GM21723 (cell line): ENCODE measurements at regions not wholly inside any gene's neighbourhood (a gene's known extent, or its start where the extent isn't known, plus 50 kb on each side); places are given as distances from the start of the nearest gene placed in this dataset.

Experiments used
- ATAC-seq: cut with Tn5 transposase; IDR thresholded peaks from one replicate; pipeline ENCODE4 v1.9.1; 2021; ENCODE audit warnings: mild to moderate bottlenecking, moderate library complexity; ENCODE audit not compliant: unreplicated experiment

DNA sequence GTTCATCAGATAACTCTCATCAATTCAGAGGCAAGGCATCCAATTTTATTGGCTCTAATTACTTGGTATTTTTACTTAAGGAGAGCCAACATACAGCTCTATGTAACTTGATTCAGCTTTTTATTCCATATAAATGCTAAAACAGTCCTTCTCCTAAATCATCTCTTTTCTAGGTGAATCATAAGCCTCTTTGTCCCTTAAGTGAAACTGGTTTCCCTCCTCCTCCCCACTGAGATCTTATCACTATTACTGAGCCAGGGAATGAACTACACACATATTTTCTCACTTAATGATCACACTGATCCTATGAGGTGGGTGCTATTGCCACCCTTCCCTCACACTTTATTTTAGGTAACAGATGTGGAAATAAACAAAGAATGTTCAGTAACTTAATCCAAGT, 1143.8 kb downstream of the MAT2B start:
- no peak for ATAC-seq

DNA sequence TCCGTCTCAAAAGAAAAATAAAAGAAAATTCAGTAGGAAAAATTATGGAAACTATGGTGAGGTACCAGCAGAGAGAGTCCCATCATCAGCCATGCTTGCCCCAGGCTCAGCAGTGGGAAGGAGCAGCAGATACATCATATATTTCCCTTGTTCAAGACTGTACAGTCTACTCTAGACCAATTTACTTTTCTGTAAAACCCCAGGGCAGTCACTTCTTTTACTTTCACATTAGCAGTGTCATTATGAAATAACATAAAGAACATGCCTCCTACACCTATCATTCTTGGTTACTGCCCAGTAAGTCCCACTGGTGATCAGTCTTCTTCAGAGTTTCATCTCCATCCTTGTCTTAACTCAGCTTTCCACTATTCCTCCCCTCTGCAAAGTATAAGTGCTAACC, 1145.0 kb downstream of the MAT2B start:
- no peak for ATAC-seq

DNA sequence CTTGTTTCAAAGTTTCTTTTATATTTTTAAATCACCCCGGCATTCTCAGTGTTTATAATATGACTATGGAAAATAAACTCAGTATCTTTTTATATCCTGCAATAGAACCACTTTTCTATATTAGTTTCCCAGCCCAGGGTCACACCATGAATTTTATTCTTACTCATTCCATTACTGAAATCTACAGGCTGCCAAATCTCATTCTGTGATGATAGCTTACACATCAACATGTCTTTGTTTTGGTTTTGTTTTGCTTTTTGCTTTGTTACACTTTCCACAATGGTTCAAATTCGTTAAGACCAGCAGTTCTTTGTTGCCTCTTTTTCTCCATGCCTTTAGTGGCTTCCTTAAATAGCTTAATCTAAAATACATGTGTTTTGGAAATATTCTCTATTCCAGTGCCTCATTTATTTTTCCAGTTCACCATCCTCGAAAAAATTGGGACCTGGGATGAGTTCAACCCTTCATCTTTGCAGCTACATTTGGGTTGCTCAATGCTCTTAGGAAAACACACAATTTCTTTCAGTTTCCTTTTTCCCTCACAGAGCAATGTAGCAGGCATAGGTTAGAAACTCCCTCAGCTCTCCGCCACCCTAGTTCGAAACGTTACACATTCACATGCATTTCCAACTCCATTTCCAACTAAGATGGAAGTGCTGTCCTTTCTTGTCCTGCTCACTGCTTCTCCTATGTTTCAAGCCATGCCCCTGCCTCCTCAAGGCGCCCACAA, 1146.3 kb downstream of the MAT2B start:
- no peak for ATAC-seq

DNA sequence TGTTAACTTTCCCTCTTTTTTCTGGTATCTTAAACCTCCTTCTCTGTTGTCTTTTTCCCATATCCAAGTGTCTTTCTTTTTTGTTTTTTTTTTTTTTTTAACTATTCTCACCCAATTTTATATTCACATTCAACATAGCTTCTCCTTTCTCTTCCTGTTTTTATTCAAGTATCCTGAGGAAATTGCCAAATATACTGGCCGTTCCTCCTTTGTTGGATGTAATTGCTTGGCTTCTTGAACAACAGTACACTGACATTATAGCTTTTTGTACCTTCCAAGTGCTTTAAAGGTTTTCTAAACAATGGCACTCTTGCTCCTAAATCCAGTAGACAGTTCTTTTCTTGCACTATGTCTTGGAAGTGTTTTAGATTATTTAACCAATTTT, 1146.8 kb downstream of the MAT2B start:
- no peak for ATAC-seq

DNA sequence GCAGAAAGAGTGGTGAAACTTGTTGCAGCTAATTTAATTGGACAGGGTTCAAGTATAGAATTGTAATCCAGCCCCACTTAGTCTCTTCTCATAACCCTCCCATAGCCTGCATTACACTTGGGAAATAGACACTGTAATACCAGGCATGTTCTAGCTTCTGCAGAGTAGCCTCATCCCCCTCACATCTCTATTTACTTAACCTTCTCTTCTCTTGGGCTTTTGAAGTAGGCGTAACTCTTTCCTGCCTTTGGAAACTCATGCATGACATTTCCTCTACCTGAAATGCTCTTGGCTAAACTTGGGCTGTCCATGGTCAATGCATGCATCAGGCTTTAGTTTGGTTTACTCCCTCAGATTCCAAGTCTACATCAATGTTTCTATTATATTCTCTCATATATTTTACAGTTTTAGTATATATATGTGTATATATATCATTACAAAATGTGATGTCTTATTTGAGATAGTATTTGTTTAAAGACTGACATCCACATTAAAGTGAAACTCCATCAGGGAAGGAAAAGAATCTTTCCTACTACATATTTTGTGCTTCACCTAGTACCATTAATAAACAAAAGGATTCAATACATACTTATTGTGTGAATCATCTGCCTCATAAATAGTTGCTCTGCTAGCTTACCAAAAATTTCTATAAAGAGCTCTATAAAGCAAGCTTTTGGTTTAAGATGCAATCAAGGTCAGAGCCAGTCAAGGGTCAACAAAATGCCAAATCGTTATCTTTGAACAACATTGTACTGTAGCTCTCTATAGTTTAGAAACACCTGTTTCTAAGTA, 1158.0 kb downstream of the MAT2B start:
- ATAC-seq, result no peak

DNA sequence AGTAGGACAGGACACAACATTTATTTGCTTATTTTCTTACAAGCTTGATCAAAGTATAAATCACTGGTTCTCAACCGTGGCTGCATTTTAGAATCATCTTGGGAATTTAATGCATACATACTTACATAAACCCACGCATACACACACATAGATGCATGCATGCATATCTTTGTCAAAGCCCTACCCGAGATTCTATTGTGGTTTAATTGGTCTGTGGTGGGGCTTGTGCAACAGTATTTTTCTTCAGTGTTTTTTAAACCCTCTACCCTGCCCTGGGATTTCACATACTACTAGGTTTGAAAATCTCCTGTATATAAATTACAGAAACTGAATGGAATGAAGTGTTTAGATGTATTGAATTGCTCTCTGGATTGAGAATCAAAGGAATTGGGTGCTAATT, 1166.2 kb downstream of the MAT2B start:
- no peak for ATAC-seq

DNA sequence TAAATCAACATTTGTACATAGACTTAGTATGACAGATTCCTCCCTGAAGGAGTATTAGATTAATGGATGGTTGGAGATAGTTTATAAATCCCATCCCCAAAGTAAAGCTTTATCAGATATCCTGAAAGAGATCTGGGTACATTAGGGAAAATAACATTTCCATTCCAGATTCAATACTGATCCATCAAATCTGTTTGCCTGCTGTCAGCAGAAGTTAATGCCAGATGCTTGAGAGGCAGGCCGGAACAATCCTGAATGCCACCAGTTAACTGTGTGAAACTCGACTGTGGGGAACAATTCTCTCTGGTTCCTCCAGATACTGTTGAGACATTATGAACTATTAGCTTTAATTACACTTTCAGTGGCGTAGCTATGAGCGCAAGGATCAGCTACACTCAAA, 1166.8 kb downstream of the MAT2B start:
- ATAC-seq, result no peak

DNA sequence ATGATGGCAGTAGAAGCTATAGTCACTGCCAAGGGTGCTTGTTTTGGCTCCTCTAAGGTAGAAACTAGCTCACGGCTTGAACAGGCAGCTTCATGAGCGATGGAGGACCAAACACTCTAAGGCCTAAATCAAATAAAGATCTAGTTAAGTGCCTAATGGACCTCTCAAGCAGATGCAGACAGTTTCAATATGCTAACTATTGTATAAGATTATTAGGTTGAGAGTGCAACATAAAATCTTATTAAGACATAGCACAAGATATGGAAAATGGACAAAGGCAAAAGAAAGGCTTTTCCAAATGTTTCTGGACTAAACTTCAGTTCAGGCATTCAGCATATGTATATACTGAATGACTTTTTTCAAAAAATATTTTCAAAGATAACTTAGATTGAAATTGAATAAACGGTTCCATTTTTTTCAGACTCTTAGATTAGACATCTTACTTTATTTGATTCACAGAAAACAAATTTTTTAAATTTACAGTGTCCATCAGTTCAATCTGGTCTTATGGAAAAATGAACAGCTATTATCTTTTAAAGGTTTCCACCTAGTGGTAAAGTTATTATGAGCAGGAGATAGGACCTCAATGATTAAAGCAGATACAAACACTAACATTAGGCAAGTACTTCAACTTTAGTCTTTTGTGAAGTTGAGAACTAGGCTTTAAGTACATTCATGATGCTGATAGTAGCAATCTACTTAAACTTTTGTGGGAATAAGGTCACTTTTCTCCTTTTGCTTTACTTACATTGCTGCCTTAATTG, 1167.7 kb downstream of the MAT2B start:
- ATAC-seq, result no peak

DNA sequence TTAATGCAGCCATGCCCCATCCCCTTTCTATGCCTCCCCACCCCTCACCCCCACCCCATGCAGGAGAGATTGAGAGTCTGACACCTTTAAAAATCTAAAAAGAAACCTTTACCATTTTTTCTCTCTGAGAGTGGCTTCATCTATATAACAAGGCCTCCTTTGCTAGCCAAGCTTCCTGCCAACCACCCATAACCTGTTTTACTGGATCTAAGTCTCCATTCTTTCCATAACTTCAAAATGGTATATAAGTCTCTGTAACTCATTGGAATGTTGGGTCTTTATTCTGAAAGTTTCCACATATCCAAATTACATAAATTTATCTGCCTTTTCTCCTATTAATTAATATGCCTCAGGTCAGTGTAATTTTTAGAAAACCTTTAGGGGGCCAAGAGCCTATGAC, 1174.0 kb downstream of the MAT2B start:
- ATAC-seq, result no peak

DNA sequence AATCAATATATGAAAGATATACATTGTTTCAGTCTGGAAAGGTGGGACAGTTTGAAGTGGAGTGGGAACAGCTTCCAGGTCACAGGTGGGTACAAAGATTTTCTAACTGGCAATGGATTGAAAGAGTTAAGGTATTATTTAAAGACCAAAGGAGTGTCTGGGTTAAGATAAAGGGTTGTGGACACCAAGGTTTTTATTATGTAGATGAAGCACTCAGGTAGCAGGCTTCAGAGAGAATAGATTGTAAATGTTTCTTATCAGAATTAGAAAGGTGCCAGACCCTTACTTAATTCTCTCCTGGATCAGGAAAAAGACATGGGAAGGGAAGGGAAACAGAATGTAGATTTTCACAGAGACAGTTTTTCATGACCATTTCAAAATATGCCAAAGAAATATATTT, 1174.8 kb downstream of the MAT2B start:
- ATAC-seq, result no peak

DNA sequence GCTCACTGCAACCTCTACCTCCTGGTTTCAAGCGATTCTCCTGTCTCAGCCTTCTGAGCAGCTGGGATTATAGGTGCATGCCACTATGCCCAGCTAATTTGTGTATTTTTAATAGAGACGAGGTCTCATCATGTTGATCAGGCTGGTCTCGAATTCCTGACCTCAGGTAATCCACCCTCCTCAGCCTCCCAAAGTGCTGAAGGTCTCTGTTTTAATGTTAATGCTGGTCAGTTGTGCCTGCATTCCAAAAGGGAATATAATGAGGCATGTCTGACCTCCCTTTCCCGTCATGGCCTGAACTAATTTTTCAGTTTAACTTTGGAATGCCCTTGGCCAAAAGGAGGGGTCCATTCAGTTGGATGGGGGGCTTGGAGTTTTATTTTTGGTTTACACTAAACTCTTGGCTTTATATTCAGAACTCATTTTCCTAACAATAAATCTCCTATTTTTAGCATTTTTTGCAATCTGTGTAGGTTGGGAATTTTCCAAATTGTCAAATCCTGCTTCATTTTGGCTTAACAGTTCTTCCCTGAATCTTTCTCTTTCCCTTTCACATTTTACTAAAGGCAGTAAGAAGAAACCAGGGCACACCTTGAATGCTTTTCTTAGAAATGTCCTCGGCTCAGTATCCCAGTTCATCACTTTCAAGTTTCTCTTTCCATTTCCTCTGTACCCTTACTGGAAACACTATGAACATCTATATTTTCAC, 1175.5 kb downstream of the MAT2B start:
- ATAC-seq, result no peak

DNA sequence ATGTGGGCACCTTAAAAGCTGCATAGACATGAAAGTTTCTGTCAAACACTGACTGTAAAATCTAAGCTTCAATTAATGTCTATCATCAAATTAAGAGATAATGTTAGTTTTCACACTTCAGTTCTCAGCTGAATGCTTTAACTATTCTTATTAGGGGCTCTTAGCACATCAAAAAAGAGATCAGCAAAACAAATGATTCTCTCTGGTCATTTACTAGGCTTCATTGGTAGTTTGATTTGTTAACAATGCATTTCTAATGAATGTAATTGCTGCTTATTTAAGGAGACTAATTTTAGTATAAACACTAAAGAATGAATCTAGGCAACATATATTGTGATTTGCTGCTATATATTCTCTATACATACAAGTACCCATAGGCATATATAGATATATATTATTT, 1182.0 kb downstream of the MAT2B start:
- ATAC-seq, result no peak

DNA sequence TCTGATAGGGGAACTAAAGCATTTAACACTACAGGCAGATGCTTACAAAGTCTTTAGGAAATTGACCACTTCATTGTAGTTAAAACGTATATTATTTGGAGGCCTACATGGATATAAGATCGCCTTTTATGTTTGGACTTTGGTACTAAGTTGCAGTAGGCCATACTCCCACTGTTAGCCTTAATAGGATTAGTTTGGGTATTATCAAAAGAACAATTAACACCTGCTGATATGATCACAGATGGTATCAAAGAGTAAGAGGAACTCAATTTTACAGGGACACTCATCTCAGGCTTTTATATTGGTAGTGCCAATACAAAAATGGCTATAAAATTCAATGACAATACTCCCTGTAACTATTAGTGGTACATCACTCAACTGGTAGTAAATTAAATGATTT, 1183.0 kb downstream of the MAT2B start:
- ATAC-seq, result no peak

DNA sequence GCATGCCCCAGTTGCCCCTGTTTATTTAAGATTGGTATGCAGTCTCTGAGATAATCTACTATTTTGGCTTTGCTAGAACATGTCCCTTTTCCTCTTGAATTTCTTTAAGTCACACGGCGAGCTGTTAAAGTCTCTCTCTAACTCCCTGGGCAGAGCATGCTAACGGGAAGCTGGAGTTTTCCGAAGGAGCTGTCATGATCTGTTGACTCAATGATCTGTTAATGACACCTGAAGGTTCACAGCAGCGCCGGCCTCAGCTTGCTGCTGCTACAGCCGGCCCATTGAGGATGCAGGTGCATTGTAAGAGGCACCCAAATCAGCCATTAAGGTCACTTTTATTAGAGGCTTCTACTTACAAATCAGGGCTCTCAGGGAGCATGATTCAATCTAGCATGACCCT, 1203.4 kb downstream of the MAT2B start:
- no peak for ATAC-seq

DNA sequence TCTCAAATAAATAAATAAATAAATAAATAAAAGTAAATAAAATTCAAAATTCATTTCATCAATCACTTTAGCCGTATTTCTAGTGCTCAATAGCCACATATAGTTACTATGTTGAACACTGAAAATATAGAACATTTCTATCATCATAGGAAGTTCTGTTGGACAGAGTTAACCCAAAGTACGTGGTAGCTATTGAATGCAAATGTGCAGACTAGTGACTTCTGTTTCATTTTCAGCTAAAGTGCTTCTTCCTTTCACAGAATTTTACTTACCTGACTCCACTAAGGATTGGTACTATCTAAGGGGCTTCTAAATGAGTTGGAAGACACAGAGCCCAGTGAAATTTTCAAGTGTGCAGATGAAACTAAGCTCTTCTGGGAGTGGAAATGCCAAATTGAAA, 1208.3 kb downstream of the MAT2B start:
- ATAC-seq, result no peak

DNA sequence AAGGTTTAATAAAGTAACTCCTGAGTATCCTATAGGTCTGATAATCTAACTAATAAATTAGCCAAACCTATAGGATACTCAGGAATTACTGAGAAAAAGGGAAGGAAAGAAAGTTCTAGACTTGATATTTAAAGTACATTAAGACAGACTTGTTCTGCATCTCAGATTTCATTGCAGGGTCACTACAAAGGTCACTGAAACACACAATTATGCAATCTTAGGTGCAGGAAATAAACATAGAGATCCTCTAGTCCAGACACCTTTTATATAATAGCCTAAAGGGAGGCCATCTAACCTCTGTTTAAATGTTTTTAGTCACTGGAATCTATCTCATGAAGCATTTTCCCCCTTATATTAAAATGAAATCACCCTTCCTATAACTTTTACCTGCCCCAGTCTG, 1215.7 kb downstream of the MAT2B start:
- no peak for ATAC-seq

DNA sequence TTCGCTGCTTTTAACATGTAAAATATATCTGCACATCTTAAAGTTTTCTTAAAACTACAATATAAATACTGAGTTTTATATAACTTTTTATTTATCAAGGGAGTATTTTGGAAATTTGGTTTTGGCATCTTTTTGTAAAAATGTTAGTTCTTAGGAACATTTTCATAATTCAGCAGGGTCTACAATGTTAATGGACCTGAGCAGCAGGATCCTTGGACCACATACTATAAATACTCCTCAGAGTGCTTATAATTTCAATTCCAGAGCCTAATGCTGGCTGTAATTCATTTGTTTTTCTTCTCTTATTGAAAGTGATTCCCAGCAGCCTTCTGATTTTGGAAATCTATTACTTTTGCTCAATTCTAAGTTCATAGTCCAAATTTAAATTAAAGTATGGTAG, 1216.2 kb downstream of the MAT2B start:
- no peak for ATAC-seq

DNA sequence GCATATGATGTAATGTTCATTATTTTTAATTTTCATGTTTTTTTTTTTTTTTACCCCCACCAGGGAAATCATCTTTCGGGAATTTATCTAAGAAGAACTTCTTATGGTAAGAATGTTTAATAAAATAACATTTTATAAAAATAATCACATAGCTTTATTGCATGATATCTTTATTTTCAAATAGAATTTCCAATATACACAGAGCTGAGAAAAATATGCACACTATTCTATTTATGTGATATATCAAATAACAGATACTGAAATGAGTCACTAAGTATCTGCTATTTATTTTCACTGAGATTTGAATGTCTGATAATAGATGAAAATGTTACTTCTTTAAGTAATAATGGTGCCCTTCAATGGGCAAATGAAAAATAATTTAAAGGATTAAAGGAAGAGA, 1217.3 kb downstream of the MAT2B start:
- no peak for ATAC-seq

DNA sequence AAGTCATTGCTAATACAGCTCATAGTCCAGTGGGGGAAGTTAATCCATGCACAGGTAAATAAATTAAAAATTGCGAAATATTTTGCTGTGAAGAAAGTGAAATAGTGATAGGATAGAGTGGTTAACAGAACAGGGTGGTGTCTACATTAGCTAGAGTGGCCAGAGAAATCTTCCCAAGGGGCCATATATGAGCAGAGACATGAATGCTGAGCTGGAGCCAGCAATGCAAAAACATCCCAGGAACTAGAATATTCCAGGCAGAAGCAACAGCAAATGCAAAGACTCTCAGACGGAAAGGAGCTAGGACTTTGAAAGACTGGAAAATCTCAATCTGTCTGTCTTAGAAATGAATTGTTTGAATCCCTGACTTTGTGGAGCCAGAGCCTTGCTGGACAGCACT, 1221.6 kb downstream of the MAT2B start:
- no peak for ATAC-seq

DNA sequence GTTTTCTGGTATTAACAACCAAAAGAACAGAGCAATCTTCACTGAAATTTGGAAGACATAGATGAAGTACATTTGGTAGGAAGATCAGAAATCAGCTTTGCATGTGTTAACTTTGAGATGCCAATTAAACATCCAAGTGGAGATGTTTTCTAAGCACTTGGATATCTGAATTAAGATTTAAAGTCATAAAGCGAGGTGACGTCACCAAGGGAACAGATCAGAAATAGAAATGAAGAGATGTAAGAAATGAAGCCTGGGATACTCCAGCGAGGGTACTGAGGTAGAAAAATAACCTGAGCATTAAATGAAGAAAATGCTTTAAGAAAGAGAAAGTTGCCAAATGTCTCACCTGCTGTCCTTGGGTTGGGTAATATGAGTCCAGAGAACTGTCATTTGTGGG, 1223.3 kb downstream of the MAT2B start:
- no peak for ATAC-seq

DNA sequence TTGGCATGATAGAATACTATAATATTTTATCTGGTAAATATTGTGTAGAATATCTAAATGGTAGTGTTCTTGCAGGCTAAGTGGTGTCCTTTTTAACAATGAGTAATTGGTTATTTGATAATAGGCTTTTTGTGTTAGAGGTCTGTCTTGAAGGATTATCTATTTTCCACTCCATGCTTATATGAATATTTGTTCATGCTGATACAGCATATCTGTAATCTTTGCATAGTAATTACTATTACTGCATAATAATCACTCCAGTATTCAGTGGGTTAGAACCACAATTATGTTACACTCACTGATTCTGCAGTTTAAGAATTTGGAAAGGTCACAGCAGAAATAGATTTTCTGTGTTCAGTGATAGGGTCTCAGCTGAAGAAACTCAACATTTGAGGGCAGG, 1229.9 kb downstream of the MAT2B start:
- no peak for ATAC-seq
